K562 (cell line): ENCODE measurements at regions not wholly inside any gene's neighbourhood (a gene's known extent, or its start where the extent isn't known, plus 50 kb on each side); places are given as distances from the start of the nearest gene placed in this dataset.

Source experiments
- MXD1 ChIP-seq: fragments of 250-450 bp; sonication (Bioruptor Pico); IDR thresholded peaks from 2 replicates; pipeline ENCODE4 v1.8.0; 2021; ENCODE audit warnings: borderline replicate concordance, mild to moderate bottlenecking, moderate library complexity; ENCODE audit not compliant: poor library complexity, severe bottlenecking
- NKRF ChIP-seq: fragments of 450-650 bp; IDR thresholded peaks from 2 replicates; pipeline ENCODE4 v1.6.1; 2016; ENCODE audit warnings: borderline replicate concordance
- PBX2 ChIP-seq, 2 experiments: IDR thresholded peaks in 1 of 2; conservative IDR thresholded peaks in 1 of 2; 2 replicates each; pipeline ENCODE4 v1.6.1; 2016; ENCODE audit warnings: low read depth in 2 of 2, mild to moderate bottlenecking in 1 of 2, missing compliant biosample characterization in 1 of 2, missing genetic modification characterization in 1 of 2, moderate library complexity in 1 of 2
- PREB ChIP-seq: sonication (generic); formaldehyde crosslinking; IDR thresholded peaks from 2 replicates; pipeline ENCODE4 v1.8.1; 2023; ENCODE audit warnings: mild to moderate bottlenecking, missing genetic modification reagents
- RCOR1 ChIP-seq, 2 experiments: IDR thresholded peaks; 2 replicates each; pipeline ENCODE4 v1.6.1; 2012; ENCODE audit warnings: low read depth in 2 of 2, low read length in 2 of 2, borderline replicate concordance in 1 of 2, improper control_type of control experiment in 1 of 2
- SNIP1 ChIP-seq: fragments of 450-650 bp; IDR thresholded peaks from 2 replicates; pipeline ENCODE4 v1.7.1; 2017; ENCODE audit warnings: low read depth, mild to moderate bottlenecking
- UBTF ChIP-seq, 2 experiments: IDR thresholded peaks; 2 replicates each; pipeline ENCODE4 v1.6.1; 2012; ENCODE audit warnings: improper control_type of control experiment in 2 of 2, low read depth in 2 of 2, low read length in 2 of 2, borderline replicate concordance in 1 of 2
- ZEB2 ChIP-seq: fragments of 450-650 bp; IDR thresholded peaks from 2 replicates; pipeline ENCODE4 v1.6.1; 2016
- ZNF384 ChIP-seq: IDR thresholded peaks from 2 replicates; pipeline ENCODE4 v1.6.1; 2012; ENCODE audit warnings: low read depth, low read length, improper control_type of control experiment
- ZNF431 ChIP-seq: sonication (generic); formaldehyde crosslinking; IDR thresholded peaks from 2 replicates; pipeline ENCODE4 v1.8.0; 2022; ENCODE audit warnings: mild to moderate bottlenecking, missing genetic modification reagents
- ZSCAN29 ChIP-seq: fragments of 450-650 bp; IDR thresholded peaks from 2 replicates; pipeline ENCODE4 v1.6.1; 2017

- no peak for TF ChIP-seq PBX2 (CRISPR knock-in tag; IDR thresholded peaks at IDR 0.05; ENCODE audit: low read depth)
- TF ChIP-seq PBX2 (tag; conservative IDR thresholded peaks at IDR 0.05; ENCODE audit: low read depth), result no peak
- no peak for TF ChIP-seq PREB (CRISPR knock-in tag)
- TF ChIP-seq ZSCAN29, result no peak
- TF ChIP-seq ZNF431 (CRISPR knock-in tag), result no peak
- TF ChIP-seq NKRF, result no peak
- no peak for TF ChIP-seq SNIP1
- no peak for TF ChIP-seq UBTF (IDR thresholded peaks at IDR 0.05; ENCODE audit: borderline replicate concordance in 1 of 2, low read depth in 2 of 2, low read length in 2 of 2)
- TF ChIP-seq MXD1 (CRISPR knock-in tag), result no peak
- no peak for TF ChIP-seq ZNF384
- TF ChIP-seq ZEB2, result no peak
- no peak for TF ChIP-seq RCOR1 (IDR thresholded peaks at IDR 0.05; ENCODE audit: borderline replicate concordance in 1 of 2, low read depth in 2 of 2, low read length in 2 of 2)
Measured at GRCh38 chr21:25081096-25081495, 526.2 kb downstream of the MRPL39 start (continued).
